Esophagus muscularis mucosa (tissue), 4 donors: ENCODE measurements at regions not wholly inside any gene's neighbourhood (a gene's known extent, or its start where the extent isn't known, plus 50 kb on each side); places are given as distances from the start of the nearest gene placed in this dataset.

ENCODE experiments used
- EP300 ChIP-seq: sonication (generic); formaldehyde crosslinking; IDR thresholded peaks from one replicate; pipeline ENCODE4 v1.6.1; 2017; ENCODE audit warnings: antibody characterized with exemption
- POLR2A ChIP-seq: fragments of 450-650 bp; IDR thresholded peaks from one replicate; pipeline ENCODE4 v1.6.1; 2017; ENCODE audit warnings: antibody characterized with exemption, moderate library complexity, mild to moderate bottlenecking, low read depth
- POLR2AphosphoS5 ChIP-seq, 2 donors: sonication (generic); formaldehyde crosslinking; IDR thresholded peaks; one replicate each; pipeline ENCODE4 v1.6.1; 2017; ENCODE audit warnings: antibody characterized with exemption in 2 of 2
- TF ChIP-seq, protein P1 (sequence below), 3 experiments: fragments of 200-600 bp in 2 of 3; fragments of 450-650 bp in 1 of 3; sonication (generic) in 2 of 3; IDR thresholded peaks; one replicate each; pipeline ENCODE4 v1.5.1; 2017 to 2019; ENCODE audit warnings: antibody characterized with exemption in 3 of 3, mild to moderate bottlenecking in 2 of 3, moderate library complexity in 1 of 3

DNA sequence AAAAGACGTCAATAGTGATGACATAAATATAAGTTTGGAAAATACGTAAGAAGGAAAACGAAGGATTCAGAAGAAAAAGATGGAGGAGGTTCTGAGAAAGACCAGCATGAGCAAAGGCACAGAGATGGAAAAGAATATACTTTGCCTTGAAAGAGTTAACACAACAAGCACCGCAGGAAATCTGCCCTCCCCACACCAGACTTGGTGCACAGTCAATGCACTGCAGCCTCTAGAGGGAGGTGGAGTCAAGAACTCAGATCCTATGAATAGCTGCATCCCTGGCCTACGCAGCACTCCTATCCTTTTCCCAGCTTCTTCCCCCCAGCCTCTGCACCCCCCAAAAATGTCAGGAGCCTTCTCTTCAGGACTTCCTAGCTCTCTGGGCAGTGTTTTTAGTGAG is 1370.6 kb upstream of the LRRTM3 start:
- TF ChIP-seq EP300 (no peak), POLR2A (no peak), POLR2AphosphoS5 (IDR thresholded peaks at IDR 0.05) (no peak)
- TF ChIP-seq, protein P1, sequence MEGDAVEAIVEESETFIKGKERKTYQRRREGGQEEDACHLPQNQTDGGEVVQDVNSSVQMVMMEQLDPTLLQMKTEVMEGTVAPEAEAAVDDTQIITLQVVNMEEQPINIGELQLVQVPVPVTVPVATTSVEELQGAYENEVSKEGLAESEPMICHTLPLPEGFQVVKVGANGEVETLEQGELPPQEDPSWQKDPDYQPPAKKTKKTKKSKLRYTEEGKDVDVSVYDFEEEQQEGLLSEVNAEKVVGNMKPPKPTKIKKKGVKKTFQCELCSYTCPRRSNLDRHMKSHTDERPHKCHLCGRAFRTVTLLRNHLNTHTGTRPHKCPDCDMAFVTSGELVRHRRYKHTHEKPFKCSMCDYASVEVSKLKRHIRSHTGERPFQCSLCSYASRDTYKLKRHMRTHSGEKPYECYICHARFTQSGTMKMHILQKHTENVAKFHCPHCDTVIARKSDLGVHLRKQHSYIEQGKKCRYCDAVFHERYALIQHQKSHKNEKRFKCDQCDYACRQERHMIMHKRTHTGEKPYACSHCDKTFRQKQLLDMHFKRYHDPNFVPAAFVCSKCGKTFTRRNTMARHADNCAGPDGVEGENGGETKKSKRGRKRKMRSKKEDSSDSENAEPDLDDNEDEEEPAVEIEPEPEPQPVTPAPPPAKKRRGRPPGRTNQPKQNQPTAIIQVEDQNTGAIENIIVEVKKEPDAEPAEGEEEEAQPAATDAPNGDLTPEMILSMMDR (IDR thresholded peaks at IDR 0.05) = no peak
